HEK293 (cell line): ENCODE measurements at regions not wholly inside any gene's neighbourhood (a gene's known extent, or its start where the extent isn't known, plus 50 kb on each side); places are given as distances from the start of the nearest gene placed in this dataset.

Source experiments
- CTCF ChIA-PET: fragments of 350-600 bp; formaldehyde crosslinking; extraction: SDS; loops from one replicate; lab custom pipeline; 2021; ENCODE audit warnings: antibody characterized with exemption; lab: Yijun Ruan, JAX
- POLR2A ChIA-PET: fragments of 300-600 bp; formaldehyde crosslinking; extraction: SDS; loops from one replicate; lab custom pipeline; 2020; ENCODE audit warnings: antibody characterized with exemption, inconsistent platforms; lab: Yijun Ruan, JAX
- H3K27ac ChIP-seq: fragments of 200-500 bp; sonication (Bioruptor generic); 2 replicates; pipeline ENCODE4 v1.5.1; 2014; ENCODE audit warnings: low read depth, low read length, control low read depth, inconsistent platforms; ENCODE audit errors: extremely low read depth
- H3K36me3 ChIP-seq, 2 experiments: fragments of 200-500 bp in 1 of 2; sonication (Bioruptor generic) in 1 of 2; 1 replicate in 1 of 2; 2 replicates in 1 of 2; pipeline ENCODE4 v1.5.1; 2014 to 2017; ENCODE audit warnings: inconsistent platforms in 2 of 2, low read length in 2 of 2; ENCODE audit not compliant: control insufficient read depth in 2 of 2, insufficient read depth in 1 of 2
- H3K4me1 ChIP-seq: fragments of 200-500 bp; sonication (Bioruptor generic); 2 replicates; pipeline ENCODE4 v1.5.1; 2014; ENCODE audit warnings: mild to moderate bottlenecking, low read length, inconsistent platforms; ENCODE audit not compliant: control insufficient read depth, insufficient read depth
- H3K4me3 ChIP-seq: 2 replicates; pipeline ENCODE4 v1.5.1; 2011; ENCODE audit warnings: low read depth, mild to moderate bottlenecking, control low read depth, low read length, moderate library complexity
- H3K9me3 ChIP-seq: fragments of 200-500 bp; sonication (Bioruptor generic); 2 replicates; pipeline ENCODE4 v1.5.1; 2014; ENCODE audit warnings: low read depth, low read length, inconsistent platforms; ENCODE audit not compliant: control insufficient read depth, insufficient read depth
- BCL6B ChIP-seq: fragments of 450-650 bp; formaldehyde crosslinking; IDR thresholded peaks from 2 replicates; pipeline ENCODE4 v1.5.1; 2017; ENCODE audit warnings: missing biosample characterization, missing genetic modification characterization
- GFI1B ChIP-seq: fragments of 450-650 bp; formaldehyde crosslinking; IDR thresholded peaks from 2 replicates; pipeline ENCODE4 v1.5.1; 2016; ENCODE audit warnings: missing biosample characterization, missing genetic modification characterization
- HOXC10 ChIP-seq: sonication (generic); formaldehyde crosslinking; IDR thresholded peaks from 2 replicates; pipeline ENCODE4 v1.8.1; 2023; ENCODE audit warnings: mild to moderate bottlenecking, missing genetic modification reagents
- REPIN1 ChIP-seq: fragments of 450-650 bp; formaldehyde crosslinking; IDR thresholded peaks from 2 replicates; pipeline ENCODE4 v1.5.1; 2017; ENCODE audit warnings: missing biosample characterization, missing genetic modification characterization, low read depth
- ZFP37 ChIP-seq: fragments of 450-650 bp; formaldehyde crosslinking; IDR thresholded peaks from 2 replicates; pipeline ENCODE4 v1.5.1; 2016; ENCODE audit warnings: missing biosample characterization, missing genetic modification characterization
- ZFP69B ChIP-seq: fragments of 450-650 bp; formaldehyde crosslinking; IDR thresholded peaks from 2 replicates; pipeline ENCODE4 v1.5.1; 2016; ENCODE audit warnings: missing biosample characterization, missing genetic modification characterization
- ZNF174 ChIP-seq: fragments of 450-650 bp; formaldehyde crosslinking; IDR thresholded peaks from 2 replicates; pipeline ENCODE4 v1.5.0; 2017; ENCODE audit warnings: missing biosample characterization, mild to moderate bottlenecking, missing genetic modification characterization
- ZNF394 ChIP-seq: fragments of 450-650 bp; formaldehyde crosslinking; IDR thresholded peaks from 2 replicates; pipeline ENCODE4 v1.5.1; 2016; ENCODE audit warnings: missing biosample characterization, missing genetic modification characterization, mild to moderate bottlenecking, moderate library complexity, borderline replicate concordance
- ZNF416 ChIP-seq: fragments of 450-650 bp; formaldehyde crosslinking; IDR thresholded peaks from 2 replicates; pipeline ENCODE4 v1.5.1; 2016; ENCODE audit warnings: missing biosample characterization, missing genetic modification characterization
- ZNF518A ChIP-seq: fragments of 450-650 bp; formaldehyde crosslinking; conservative IDR thresholded peaks from 2 replicates; pipeline ENCODE4 v1.5.1; 2016; ENCODE audit warnings: low read depth, missing biosample characterization, missing genetic modification characterization
- ZNF621 ChIP-seq: fragments of 450-650 bp; formaldehyde crosslinking; IDR thresholded peaks from 2 replicates; pipeline ENCODE4 v1.5.1; 2017; ENCODE audit warnings: missing biosample characterization, missing genetic modification characterization
- ZNF624 ChIP-seq: fragments of 450-650 bp; formaldehyde crosslinking; IDR thresholded peaks from 2 replicates; pipeline ENCODE4 v1.5.1; 2017; ENCODE audit warnings: missing biosample characterization, missing genetic modification characterization
- ZNF747 ChIP-seq: fragments of 450-650 bp; formaldehyde crosslinking; IDR thresholded peaks from 2 replicates; pipeline ENCODE4 v1.5.1; 2016; ENCODE audit warnings: missing biosample characterization, missing genetic modification characterization
- ZSCAN30 ChIP-seq: fragments of 450-650 bp; IDR thresholded peaks from 2 replicates; pipeline ENCODE4 v1.5.1; 2018; ENCODE audit warnings: missing biosample characterization, mild to moderate bottlenecking, missing genetic modification characterization, moderate library complexity
- TF ChIP-seq, protein P1 (sequence below): fragments of 450-650 bp; formaldehyde crosslinking; IDR thresholded peaks from 2 replicates; pipeline ENCODE4 v1.5.1; 2017; ENCODE audit warnings: missing biosample characterization, missing genetic modification characterization
- TF ChIP-seq, protein P2 (sequence below): fragments of 450-650 bp; formaldehyde crosslinking; IDR thresholded peaks from 2 replicates; pipeline ENCODE4 v1.5.1; 2016; ENCODE audit warnings: missing biosample characterization, missing genetic modification characterization, borderline replicate concordance

DNA sequence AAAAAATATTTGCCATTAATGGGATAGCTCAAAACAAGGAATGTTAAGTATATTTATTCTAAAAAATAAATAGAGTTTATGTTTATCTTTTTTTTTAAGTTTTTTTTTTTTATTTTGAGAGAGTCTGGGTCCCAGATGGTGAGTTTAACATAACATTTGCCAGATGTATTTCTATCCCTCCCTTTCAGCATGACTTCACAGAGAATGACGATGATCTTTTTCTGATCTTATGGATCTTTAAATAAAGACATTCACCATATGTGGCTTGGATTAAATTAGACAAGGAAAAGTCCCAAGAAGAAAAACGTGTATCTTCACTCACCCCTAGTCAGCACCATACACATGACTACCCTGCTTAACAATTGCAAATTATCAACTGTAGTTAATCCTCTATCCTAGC is 839.8 kb upstream of the CNTN5 start:
- H3K4me3 ChIP-seq: no peak overlapping the region
- ChIA-PET POLR2A (no interaction called here), CTCF (interaction anchor here (1.2 kb wide), 1 partner anchor 1717 kb away, joined by 3 read pairs; no protein-coding TSS in a partner anchor)

More for the DNA sequence above, 839.8 kb upstream of the CNTN5 start:
- TF ChIP-seq ZNF174 (tag by site-specific recombination) (no peak), ZSCAN30 (no peak), ZFP37 (tag by site-specific recombination) (no peak), REPIN1 (tag by site-specific recombination) (no peak), HOXC10 (CRISPR knock-in tag) (no peak), ZNF518A (tag by site-specific recombination) (no peak), ZNF621 (no peak), ZNF416 (no peak), ZFP69B (no peak), BCL6B (tag by site-specific recombination) (no peak), GFI1B (tag by site-specific recombination) (no peak), ZNF394 (no peak), ZNF624 (tag by site-specific recombination) (no peak), ZNF747 (tag by site-specific recombination) (no peak)
- TF ChIP-seq, protein P1, sequence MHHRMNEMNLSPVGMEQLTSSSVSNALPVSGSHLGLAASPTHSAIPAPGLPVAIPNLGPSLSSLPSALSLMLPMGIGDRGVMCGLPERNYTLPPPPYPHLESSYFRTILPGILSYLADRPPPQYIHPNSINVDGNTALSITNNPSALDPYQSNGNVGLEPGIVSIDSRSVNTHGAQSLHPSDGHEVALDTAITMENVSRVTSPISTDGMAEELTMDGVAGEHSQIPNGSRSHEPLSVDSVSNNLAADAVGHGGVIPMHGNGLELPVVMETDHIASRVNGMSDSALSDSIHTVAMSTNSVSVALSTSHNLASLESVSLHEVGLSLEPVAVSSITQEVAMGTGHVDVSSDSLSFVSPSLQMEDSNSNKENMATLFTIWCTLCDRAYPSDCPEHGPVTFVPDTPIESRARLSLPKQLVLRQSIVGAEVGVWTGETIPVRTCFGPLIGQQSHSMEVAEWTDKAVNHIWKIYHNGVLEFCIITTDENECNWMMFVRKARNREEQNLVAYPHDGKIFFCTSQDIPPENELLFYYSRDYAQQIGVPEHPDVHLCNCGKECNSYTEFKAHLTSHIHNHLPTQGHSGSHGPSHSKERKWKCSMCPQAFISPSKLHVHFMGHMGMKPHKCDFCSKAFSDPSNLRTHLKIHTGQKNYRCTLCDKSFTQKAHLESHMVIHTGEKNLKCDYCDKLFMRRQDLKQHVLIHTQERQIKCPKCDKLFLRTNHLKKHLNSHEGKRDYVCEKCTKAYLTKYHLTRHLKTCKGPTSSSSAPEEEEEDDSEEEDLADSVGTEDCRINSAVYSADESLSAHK (tag by site-specific recombination): no peak
- TF ChIP-seq, protein P2, sequence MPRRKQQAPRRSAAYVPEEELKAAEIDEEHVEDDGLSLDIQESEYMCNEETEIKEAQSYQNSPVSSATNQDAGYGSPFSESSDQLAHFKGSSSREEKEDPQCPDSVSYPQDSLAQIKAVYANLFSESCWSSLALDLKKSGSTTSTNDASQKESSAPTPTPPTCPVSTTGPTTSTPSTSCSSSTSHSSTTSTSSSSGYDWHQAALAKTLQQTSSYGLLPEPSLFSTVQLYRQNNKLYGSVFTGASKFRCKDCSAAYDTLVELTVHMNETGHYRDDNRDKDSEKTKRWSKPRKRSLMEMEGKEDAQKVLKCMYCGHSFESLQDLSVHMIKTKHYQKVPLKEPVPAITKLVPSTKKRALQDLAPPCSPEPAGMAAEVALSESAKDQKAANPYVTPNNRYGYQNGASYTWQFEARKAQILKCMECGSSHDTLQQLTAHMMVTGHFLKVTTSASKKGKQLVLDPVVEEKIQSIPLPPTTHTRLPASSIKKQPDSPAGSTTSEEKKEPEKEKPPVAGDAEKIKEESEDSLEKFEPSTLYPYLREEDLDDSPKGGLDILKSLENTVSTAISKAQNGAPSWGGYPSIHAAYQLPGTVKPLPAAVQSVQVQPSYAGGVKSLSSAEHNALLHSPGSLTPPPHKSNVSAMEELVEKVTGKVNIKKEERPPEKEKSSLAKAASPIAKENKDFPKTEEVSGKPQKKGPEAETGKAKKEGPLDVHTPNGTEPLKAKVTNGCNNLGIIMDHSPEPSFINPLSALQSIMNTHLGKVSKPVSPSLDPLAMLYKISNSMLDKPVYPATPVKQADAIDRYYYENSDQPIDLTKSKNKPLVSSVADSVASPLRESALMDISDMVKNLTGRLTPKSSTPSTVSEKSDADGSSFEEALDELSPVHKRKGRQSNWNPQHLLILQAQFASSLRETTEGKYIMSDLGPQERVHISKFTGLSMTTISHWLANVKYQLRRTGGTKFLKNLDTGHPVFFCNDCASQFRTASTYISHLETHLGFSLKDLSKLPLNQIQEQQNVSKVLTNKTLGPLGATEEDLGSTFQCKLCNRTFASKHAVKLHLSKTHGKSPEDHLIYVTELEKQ (tag by site-specific recombination): no peak
- TF ChIP-seq, all 188 proteins: peak for 0
- H3K4me1 ChIP-seq: no peaks in the 10 kb centered on the region
- no peak overlapping the region for H3K27ac ChIP-seq
- no peaks in the 10 kb centered on the region for H3K36me3 ChIP-seq
- H3K9me3 ChIP-seq: no peaks in the 10 kb centered on the region
